ENCODE measurements at regions not wholly inside any gene's neighbourhood (a gene's known extent, or its start where the extent isn't known, plus 50 kb on each side); places are given as distances from the start of the nearest gene placed in this dataset.

- TF ChIP-seq CTCF (IDR thresholded peaks at IDR 0.05) (no peak), ZFX (IDR thresholded peaks at IDR 0.05; ENCODE audit: borderline replicate concordance) (no peak)
Observed at GRCh38 chr10:78186572-78186971, 152.9 kb downstream of the RPS24 start.

Measured in 22Rv1 (cell line).